ENCODE measurements at regions not wholly inside any gene's neighbourhood (a gene's known extent, or its start where the extent isn't known, plus 50 kb on each side); places are given as distances from the start of the nearest gene placed in this dataset.
"Not testable (repeated sequence)": the region's sequence is repeated elsewhere in the genome, so short reads cannot be mapped to it uniquely, and the experiment has no call there.

DNA sequence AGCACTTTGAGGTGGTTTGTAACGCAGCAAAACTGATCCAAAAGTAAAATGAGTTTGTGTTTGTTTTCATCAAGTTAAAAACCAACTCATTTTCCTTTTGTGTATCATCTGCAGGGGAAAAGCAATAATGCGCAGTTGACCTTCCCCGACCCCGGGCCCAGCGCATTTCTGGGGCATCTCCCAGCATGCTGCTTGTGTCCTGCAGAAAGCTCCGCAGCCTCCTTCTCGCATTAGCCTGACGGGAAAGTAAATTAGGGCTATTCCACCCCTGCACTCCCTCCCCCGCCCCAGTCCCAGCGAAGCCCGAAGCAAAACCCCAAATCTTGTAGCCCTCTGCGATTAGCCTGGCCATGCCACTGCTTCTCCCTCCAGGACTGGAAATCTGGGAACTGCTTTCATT lies 82.0 kb upstream of the PPM1B start:
- no peak for DNase-seq (ENCODE audit: low read depth)

- peak; percentile 72 for DNase-seq (ENCODE audit: low read depth)
Observed at GRCh38 chr2:44087036-44087713, 81.5 kb upstream of the PPM1B start.

DNA sequence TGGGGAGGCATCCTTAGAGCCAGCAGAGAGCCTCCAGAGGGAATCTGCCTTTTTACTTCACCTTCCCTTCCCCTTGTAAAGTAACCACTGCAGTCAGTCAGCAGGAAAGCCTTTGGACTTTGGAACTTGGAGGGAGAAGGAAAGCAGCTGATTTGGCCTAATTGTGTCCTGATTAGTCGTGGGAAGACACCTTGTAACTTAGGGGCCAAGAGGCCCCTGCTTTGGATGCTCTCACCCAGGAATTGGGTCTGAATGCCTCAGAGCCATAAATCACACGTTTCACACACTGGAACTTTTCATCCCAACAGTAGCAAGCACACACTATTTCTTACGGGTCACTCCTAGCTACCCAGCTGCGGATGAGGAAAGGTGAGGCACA lies 81.0 kb upstream of the PPM1B start:
- no peak for DNase-seq (ENCODE audit: low read depth)

DNA sequence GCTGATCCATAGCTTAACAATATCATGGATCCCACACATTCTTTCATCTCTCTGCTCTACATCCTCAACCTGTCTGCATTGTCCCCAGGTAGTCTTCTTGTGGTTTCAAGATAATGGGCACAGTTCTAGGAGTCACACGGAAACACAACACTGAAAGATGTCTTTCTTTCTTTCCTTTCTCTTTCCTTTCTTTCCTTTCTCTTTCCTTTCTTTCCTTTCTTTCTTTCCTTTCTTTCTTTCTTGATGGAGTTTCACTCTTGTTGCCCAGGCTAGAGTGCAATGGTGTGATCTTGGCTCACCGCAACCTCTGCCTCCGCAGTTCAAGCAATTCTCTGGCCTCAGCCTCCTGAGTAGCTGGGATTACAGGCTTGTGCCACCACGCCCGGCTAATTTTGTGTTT lies 76.2 kb upstream of the PPM1B start:
- DNase-seq (ENCODE audit: low read depth): not testable (repeated sequence)

DNA sequence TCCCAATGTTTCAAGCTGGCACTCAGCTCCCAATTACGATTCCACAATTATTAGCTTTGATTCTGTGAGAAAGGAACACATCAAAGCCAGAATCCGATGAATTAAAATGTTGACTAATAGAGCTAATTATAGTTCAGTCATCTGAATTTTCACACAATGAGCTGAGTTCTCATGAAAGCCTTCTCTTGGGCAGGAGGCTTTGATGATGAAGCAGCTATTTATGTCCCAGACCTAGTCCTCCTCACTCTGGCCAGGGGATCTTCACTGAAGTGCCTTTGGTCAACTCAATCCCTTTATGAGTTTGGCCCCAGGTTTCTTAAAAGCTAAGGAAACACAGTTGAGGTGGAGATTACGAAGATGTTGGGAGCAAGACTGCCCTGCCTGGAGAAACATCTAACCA lies 74.7 kb upstream of the PPM1B start:
- no peak for DNase-seq (ENCODE audit: low read depth)

- no peak for DNase-seq (ENCODE audit: low read depth)
Observed at GRCh38 chr2:44097322-44097907, 71.3 kb upstream of the PPM1B start.

DNA sequence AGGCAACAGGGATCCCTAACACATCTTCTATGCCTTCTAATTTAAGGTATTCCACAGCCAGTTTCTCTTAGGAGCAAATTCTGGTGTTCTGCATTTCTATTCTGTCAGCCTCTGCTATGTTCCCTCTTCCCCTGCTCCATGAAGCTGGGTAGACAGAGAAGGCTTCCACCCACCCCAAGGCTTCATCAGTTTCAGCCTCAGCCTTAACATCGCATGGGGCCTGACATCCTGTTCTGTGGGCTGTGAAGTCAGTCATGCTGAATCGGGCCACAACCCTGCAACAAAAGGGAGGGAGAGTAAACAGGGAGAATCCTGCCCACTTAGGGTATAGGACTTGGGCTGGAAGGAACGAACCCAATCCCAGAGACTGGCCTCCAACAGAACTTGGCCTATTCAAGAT lies 70.6 kb upstream of the PPM1B start:
- DNase-seq (ENCODE audit: low read depth): no peak

GRCh38 chr2:44098891-44099290 lies 69.8 kb upstream of the PPM1B start:
- DNase-seq (ENCODE audit: low read depth): no peak

GRCh38 chr2:44100351-44100750 lies 68.3 kb upstream of the PPM1B start:
- no peak for DNase-seq (ENCODE audit: low read depth)

DNA sequence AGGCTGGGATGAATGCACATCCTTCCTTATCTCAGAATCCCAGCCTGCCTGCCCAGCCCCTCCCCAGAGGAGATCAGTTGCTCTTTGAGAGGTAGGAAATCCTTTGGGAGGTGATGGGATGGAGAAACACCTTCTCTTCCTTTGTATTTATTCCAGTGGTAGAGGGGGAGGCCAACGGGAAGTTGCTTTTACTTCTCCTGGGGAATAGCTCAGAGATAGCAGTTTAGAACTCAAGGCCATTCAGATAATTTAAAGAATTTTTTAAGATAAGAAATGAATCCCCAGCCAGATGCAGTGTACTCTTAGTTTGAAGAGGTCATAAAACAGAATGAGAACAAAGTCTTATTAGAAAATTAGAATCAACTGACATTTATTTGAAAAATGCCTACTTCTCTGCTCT lies 67.4 kb upstream of the PPM1B start:
- no peak for DNase-seq (ENCODE audit: low read depth)

DNA sequence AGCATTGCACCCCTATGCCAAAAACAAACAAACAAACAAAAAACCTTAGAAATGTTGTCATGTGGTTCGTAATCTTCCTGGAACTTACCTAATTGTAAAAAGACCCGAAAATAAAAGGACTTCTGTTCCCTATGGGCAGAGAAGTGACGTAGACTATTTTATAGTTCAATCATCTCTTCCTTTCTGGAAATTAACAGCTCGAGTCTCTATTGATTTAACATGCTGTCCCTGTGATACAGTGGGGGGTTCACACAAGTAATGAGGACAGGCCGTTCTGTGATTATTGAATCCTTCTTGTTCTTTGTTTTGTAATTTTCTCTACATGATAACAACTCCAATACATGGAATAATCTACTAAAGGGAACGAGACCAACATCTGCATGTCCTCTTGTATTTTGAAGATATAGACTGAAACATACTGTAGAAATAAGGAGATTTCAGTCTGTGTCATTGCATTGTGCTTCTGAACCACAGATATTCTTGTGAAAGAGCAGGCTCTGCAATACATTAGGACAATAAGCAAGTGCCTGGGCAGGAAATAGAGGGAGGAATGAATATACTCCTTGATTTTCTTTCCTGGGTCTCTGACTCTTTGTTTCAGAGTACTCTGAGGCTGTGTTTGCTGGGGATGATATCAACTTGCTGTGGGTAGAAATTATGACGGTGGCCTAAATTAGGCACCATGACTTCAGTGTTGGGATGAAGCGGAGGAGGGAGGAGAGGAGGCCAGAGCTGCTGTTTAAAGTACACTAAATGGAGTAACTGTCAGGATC lies 65.7 kb upstream of the PPM1B start:
- DNase-seq (ENCODE audit: low read depth): no peak

DNA sequence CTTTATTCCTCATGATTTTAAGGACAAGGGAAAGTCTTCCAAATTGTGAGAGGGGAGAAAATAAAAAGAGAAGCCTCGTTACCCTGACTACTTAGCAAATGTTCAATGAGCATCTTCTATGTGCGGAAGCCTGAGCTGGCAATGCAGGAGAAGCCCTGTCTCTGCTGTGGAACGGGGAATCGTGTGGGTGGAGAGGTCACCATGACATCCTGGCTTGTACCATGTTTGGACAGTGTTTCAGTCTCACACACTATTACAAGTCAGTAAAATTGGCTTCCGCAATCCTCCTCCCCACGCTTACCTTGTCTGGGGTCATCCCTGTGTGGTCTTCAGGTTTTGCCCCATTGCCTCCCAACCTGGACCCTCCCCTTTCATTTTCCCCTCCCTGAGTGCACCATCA lies 65.0 kb upstream of the PPM1B start:
- no peak for DNase-seq (ENCODE audit: low read depth)

- no peak for DNase-seq (ENCODE audit: low read depth)
Observed at GRCh38 chr2:44104855-44105271, 63.8 kb upstream of the PPM1B start.

GRCh38 chr2:44106509-44106908 lies 62.2 kb upstream of the PPM1B start:
- not testable (repeated sequence) for DNase-seq (ENCODE audit: low read depth)

DNA sequence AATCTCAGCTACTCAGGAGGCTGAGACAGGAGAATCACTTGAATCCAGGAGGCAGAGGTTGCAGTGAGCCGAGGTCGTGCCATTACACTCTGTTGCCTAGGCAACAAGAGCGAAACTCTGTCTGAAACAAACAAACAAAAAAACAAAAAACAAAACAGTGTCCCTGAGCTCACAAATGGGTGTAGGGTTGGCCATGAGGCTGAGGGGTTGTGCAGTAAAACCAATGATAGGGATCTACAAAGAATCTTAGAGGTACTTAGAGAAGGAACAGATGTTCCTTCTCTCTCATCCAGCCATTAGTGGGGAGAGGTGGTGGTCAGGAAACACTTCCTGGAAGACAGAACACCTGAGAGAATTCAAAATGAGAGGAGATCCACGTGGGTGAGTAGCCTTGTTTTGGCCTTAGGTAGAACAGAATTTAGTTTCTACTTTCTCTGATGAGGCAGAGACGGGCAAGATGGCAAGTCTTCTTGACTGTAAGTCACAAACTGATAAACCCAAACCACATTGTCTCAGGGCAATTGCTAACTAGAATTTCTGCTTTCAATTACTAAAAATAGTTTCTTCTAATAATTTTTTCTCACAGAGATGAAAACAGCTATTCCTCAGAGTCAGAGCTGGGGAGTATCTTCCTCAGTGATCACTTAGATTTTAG lies 61.5 kb upstream of the PPM1B start:
- no peak for DNase-seq (ENCODE audit: low read depth)

DNA sequence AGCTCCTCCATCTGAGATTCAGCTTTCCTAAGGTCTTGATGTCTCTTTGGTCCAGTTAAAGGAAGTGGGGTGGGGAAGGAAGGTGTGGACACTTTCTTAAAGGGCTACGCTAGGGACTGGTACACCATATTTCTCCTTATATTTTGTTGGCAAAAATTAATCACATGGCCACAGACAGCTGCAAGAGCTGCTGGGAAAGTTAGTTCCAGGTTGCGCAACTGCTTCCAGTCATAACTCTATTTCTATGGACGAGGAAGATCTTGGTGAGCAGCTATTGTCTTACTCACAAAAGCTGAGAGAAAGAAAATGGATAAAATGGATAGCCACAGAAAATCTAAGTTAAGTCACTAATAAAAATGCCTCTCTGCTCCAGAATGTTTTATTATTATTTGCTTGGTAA lies 60.7 kb upstream of the PPM1B start:
- no peak for DNase-seq (ENCODE audit: low read depth)

GRCh38 chr2:44109166-44109565 lies 59.5 kb upstream of the PPM1B start:
- no peak for DNase-seq (ENCODE audit: low read depth)

DNA sequence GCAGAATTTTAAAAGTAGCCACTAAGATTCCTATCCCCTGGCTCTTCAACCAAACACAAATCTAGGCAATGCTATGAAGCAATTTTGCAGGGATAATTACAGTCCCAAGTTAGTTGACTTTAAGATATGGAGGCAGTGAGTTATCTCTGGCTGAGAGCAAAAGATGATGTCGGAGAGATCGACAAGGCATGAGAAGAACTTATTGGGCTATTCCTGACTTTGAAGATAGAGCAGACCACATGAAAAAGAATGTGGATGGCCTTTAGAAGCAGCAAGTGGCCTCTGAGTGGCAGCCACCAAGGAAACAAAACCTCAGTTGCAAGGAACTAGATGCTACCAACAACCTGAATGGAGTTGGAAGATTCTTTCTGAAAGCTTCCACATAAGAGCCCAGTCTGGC lies 58.2 kb upstream of the PPM1B start:
- no peak for DNase-seq (ENCODE audit: low read depth)

DNA sequence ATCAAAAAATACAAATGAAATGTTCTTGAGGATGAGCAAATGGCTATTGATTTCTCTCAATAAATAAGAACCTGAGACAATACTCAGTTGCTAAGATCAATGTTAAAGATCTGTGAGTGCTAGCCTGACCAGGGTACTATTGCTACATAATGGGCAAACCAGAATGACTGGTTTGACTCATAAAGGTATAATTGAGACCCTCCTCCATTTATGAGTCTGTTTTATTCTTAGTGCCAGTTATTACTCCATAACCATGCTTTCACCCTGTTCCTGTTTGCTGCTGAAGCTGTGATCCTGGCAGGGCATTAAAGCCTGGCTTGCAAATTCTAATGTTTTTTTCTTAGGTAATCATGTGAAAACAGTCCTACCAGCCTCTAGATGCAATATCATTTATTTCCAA lies 56.6 kb upstream of the PPM1B start:
- DNase-seq (ENCODE audit: low read depth): no peak

DNA sequence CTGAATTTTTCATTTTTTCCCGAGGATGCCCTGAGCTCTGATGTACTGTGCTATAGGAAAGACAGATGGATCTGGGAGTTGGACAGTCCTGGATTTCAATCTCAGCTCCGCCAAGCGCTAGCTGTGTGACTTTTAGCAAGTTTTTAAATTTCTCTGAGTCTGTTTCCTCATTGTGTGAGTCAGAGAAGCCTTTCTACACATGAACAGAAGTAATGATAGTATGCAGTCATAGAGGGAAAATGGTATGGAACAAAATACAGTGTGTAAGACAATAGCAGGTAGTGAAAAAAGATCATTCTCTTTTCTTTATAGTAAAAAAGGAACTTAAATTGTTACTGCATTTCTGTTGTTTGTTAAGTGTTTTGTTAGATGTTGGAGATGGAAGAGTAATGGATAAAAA lies 52.4 kb upstream of the PPM1B start:
- no peak for DNase-seq (ENCODE audit: low read depth)

DNA sequence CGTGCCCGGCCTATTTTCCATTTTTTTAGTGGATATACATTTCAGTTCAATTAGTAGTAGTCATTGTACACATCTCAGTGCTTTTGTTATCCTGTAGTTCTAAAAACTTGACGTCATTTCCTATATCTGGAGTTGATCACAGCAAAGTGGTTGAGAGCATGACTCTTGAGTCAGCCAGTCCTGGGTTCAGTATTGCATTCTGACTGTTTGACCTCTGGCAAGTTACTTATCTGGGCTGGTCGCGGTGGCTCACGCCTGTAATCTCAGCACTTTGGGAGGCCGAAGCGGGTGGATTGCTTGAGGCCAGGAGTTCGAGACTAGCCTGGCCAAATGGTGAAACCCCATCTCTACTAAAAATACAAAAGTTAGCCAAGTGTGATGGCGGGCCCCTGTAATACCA lies 50.4 kb upstream of the PPM1B start:
- DNase-seq (ENCODE audit: low read depth): no peak

All from T follicular helper cell (primary cell).